H1 (cell line): ENCODE measurements at regions not wholly inside any gene's neighbourhood (a gene's known extent, or its start where the extent isn't known, plus 50 kb on each side); places are given as distances from the start of the nearest gene placed in this dataset.

ENCODE experiments used
- CTCF ChIA-PET: fragments of 300-600 bp; sonication (Branson Sonifier 250); formaldehyde crosslinking; loops from one replicate; lab custom pipeline; 2021; ENCODE audit not compliant: partially characterized antibody; lab: Charles Lee
- POLR2A ChIA-PET: fragments of 300-600 bp; sonication (Branson Sonifier 250); formaldehyde crosslinking; loops from one replicate; lab custom pipeline; 2021; ENCODE audit warnings: inconsistent platforms; ENCODE audit not compliant: partially characterized antibody; lab: Charles Lee
- DNase-seq, 2 experiments: peaks; one replicate each; pipeline versions ENCODE4 v3.0.0 to v3.0.0-alpha.2; 2010 to 2022; ENCODE audit warnings: low spot score in 2 of 2, low read depth in 1 of 2, mixed read lengths in 1 of 2
- FAIRE-seq: peaks from 2 replicates; lab custom pipeline; 2011; peaks lifted over from hg19 to GRCh38; lab: Jason Lieb, UNC
- H2AFZ ChIP-seq: 2 replicates; pipeline ENCODE4 v1.8.1; 2012; ENCODE audit warnings: low read length, inconsistent platforms
- H2AK5ac ChIP-seq: 2 replicates; pipeline ENCODE4 v1.6.1; 2013; ENCODE audit warnings: low read depth, low read length
- H2BK120ac ChIP-seq: replicated peaks from 2 replicates; pipeline ENCODE3; 2013; ENCODE audit warnings: low read depth, low read length, inconsistent platforms
- H2BK12ac ChIP-seq: 2 replicates; pipeline ENCODE4 v1.6.1; 2013; ENCODE audit warnings: low read depth, low read length
- H2BK15ac ChIP-seq: 2 replicates; pipeline ENCODE4 v1.6.1; 2013; ENCODE audit warnings: low read length
- H2BK20ac ChIP-seq: 2 replicates; pipeline ENCODE4 v1.6.1; 2013; ENCODE audit warnings: low read length
- H2BK5ac ChIP-seq: 2 replicates; pipeline ENCODE4 v1.6.1; 2013; ENCODE audit warnings: low read depth, low read length
- H3K14ac ChIP-seq: 2 replicates; pipeline ENCODE4 v1.6.1; 2013; ENCODE audit warnings: inconsistent platforms; ENCODE audit not compliant: insufficient read length
- H3K18ac ChIP-seq: 2 replicates; pipeline ENCODE4 v1.6.1; 2013; ENCODE audit warnings: low read length; ENCODE audit errors: extremely low read depth
- H3K23ac ChIP-seq: 2 replicates; pipeline ENCODE4 v1.6.1; 2013; ENCODE audit warnings: inconsistent platforms; ENCODE audit not compliant: insufficient read length
- H3K23me2 ChIP-seq: 2 replicates; pipeline ENCODE4 v1.6.1; 2013; ENCODE audit warnings: low read depth, low read length
- H3K27ac ChIP-seq: 2 replicates; pipeline ENCODE4 v1.6.1; 2011; ENCODE audit warnings: low read depth, low read length, inconsistent platforms
- H3K27me3 ChIP-seq, 4 experiments: replicated peaks in 1 of 4; 1 replicate in 1 of 4; 2 replicates in 3 of 4; pipeline versions ENCODE4 v1.6.1 to v1.8.1; 2011 to 2013; ENCODE audit warnings: low read length in 3 of 4, mild to moderate bottlenecking in 3 of 4, inconsistent platforms in 2 of 4, mixed read lengths in 2 of 4, moderate library complexity in 1 of 4; ENCODE audit not compliant: control insufficient read depth in 3 of 4, insufficient read depth in 3 of 4; ENCODE audit errors: extremely low read depth in 1 of 4
- H3K36me3 ChIP-seq, 4 experiments: 2 replicates each; pipeline versions ENCODE4 v1.6.1 to v1.8.1; 2011 to 2013; ENCODE audit warnings: mild to moderate bottlenecking in 4 of 4, low read length in 3 of 4, moderate library complexity in 2 of 4, control low read depth in 1 of 4, inconsistent platforms in 1 of 4; ENCODE audit not compliant: insufficient read depth in 4 of 4, control insufficient read depth in 2 of 4
- H3K4ac ChIP-seq: replicated peaks from 2 replicates; pipeline ENCODE3; 2013; ENCODE audit warnings: low read length, low read depth, mixed read lengths, inconsistent platforms; ENCODE audit not compliant: insufficient read length
- H3K4me1 ChIP-seq, 4 experiments: replicated peaks in 1 of 4; 1 replicate in 1 of 4; 2 replicates in 3 of 4; pipeline versions ENCODE4 v1.6.1 to v1.8.1; 2011 to 2013; ENCODE audit warnings: low read length in 3 of 4, inconsistent platforms in 2 of 4, mixed read lengths in 1 of 4; ENCODE audit not compliant: insufficient read depth in 4 of 4, control insufficient read depth in 3 of 4
- H3K4me2 ChIP-seq, 2 experiments: 2 replicates each; pipeline versions ENCODE4 v1.6.1 to v1.8.1; 2011 to 2013; ENCODE audit warnings: low read depth in 2 of 2, low read length in 2 of 2, control low read depth in 1 of 2, inconsistent platforms in 1 of 2, mild to moderate bottlenecking in 1 of 2; ENCODE audit not compliant: insufficient read depth in 1 of 2
- H3K4me3 ChIP-seq, 4 experiments: fragments of 200-600, 300-600 bp in 1 of 4; sonication (generic), shearing (Covaris generic), sonication (Bioruptor Twin) in 1 of 4; 2 replicates each; pipeline versions ENCODE4 v1.5.1 to v1.8.1; 2011 to 2016; ENCODE audit warnings: low read length in 4 of 4, low read depth in 3 of 4, control low read depth in 2 of 4, inconsistent platforms in 2 of 4, mild to moderate bottlenecking in 2 of 4, mixed read lengths in 1 of 4, moderate library complexity in 1 of 4; ENCODE audit not compliant: insufficient read depth in 2 of 4; ENCODE audit errors: extremely low read depth in 1 of 4
- H3K56ac ChIP-seq: replicated peaks from 2 replicates; pipeline ENCODE3; 2013; ENCODE audit warnings: low read depth, mild to moderate bottlenecking, mixed read lengths, low read length, inconsistent platforms; ENCODE audit not compliant: insufficient read length
- H3K79me1 ChIP-seq: 2 replicates; pipeline ENCODE4 v1.6.1; 2013; ENCODE audit warnings: low read depth, low read length, control low read depth
- H3K79me2 ChIP-seq, 2 experiments: 2 replicates each; pipeline versions ENCODE4 v1.6.1 to v1.8.1; 2012 to 2013; ENCODE audit warnings: low read length in 2 of 2, mild to moderate bottlenecking in 2 of 2, inconsistent platforms in 1 of 2; ENCODE audit not compliant: insufficient read depth in 2 of 2, control insufficient read depth in 1 of 2
- H3K9ac ChIP-seq, 4 experiments: replicated peaks in 1 of 4; 1 replicate in 1 of 4; 2 replicates in 3 of 4; pipeline versions ENCODE4 v1.6.1 to v1.8.1; 2011 to 2013; ENCODE audit warnings: low read depth in 3 of 4, low read length in 3 of 4, control low read depth in 2 of 4, mild to moderate bottlenecking in 2 of 4, moderate library complexity in 2 of 4, inconsistent platforms in 1 of 4; ENCODE audit errors: extremely low read depth in 1 of 4
- H3K9me3 ChIP-seq, 2 experiments: 2 replicates each; pipeline versions ENCODE4 v1.6.1 to v1.8.1; 2012 to 2013; ENCODE audit warnings: mild to moderate bottlenecking in 2 of 2, moderate library complexity in 2 of 2, control low read depth in 1 of 2, inconsistent platforms in 1 of 2, low read depth in 1 of 2, low read length in 1 of 2, mixed read lengths in 1 of 2; ENCODE audit not compliant: insufficient read depth in 2 of 2
- H4K20me1 ChIP-seq, 2 experiments: replicated peaks in 1 of 2; 2 replicates each; pipeline versions ENCODE3 to v1.8.1; 2011 to 2013; ENCODE audit warnings: inconsistent platforms in 2 of 2, low read length in 2 of 2, mild to moderate bottlenecking in 1 of 2; ENCODE audit not compliant: insufficient read depth in 2 of 2, control insufficient read depth in 1 of 2
- H4K5ac ChIP-seq: 2 replicates; pipeline ENCODE4 v1.6.1; 2013; ENCODE audit warnings: low read length, low read depth, mixed read lengths, inconsistent platforms; ENCODE audit not compliant: insufficient read length
- H4K8ac ChIP-seq: 2 replicates; pipeline ENCODE4 v1.8.0; 2013; ENCODE audit warnings: mild to moderate bottlenecking, moderate library complexity, low read length, inconsistent platforms; ENCODE audit not compliant: insufficient read depth; ENCODE audit errors: extremely low read depth
- H4K91ac ChIP-seq: replicated peaks from 2 replicates; pipeline ENCODE3; 2013; ENCODE audit warnings: low read length, mixed read lengths, inconsistent platforms; ENCODE audit not compliant: insufficient read length
- ASH2L ChIP-seq: fragments of 200-600, 300-600 bp; sonication (generic); IDR thresholded peaks from one replicate; pipeline ENCODE4 v1.7.1; 2017; ENCODE audit warnings: low read length
- KDM1A ChIP-seq: fragments of 200-600, 300-600 bp; sonication (generic); IDR thresholded peaks from 2 replicates; pipeline ENCODE4 v1.7.1; 2016; ENCODE audit warnings: mild to moderate bottlenecking, low read length, borderline replicate concordance
- WGBS, 2 experiments: shearing (Covaris generic) in 1 of 2; methylation state at CpG; one replicate each; pipeline versions ENCODE4 v1.1.6 to v1.1.7; 2013 to 2015; ENCODE audit warnings: low lambda C conversion rate in 2 of 2, mixed read lengths in 2 of 2, inconsistent platforms in 1 of 2, low coverage in 1 of 2, missing lambda C conversion rate in 1 of 2; ENCODE audit not compliant: insufficient replicate concordance in 2 of 2, insufficient coverage in 1 of 2, insufficient read length in 1 of 2; ENCODE audit errors: extremely low coverage in 1 of 2, missing lambda C conversion rate in 1 of 2; 5-methylcytosine and 5-hydroxymethylcytosine counted together

DNA sequence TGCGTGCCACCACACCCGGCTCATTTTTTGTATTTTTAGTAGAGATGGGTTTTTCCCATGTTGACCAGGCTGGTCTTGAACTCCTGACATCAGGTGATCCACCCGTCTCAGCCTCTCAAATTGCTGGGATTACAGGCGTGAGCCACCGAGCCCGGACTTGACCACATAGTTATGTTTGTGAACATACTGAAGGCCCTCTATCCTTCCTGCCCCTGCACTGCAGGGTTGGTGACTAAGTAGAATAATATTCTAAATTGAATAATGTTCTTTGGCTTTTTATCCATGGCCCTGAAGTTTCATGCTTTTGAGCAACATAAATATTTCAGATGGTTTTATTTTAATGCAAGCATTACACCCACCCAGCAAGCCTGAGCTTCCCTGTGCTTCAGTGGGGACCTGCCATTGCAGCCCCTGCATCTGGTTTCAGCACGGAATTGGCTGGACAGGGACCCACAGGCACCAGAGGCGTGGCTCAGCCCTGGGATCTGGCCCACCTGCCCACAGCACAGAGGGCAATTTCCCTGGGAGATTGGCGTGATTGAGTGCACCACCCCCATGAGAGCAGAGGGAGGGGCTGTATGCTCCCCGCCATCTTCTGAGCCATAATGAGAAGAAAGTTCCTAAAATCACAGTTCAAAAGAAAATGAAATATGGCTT is 460.5 kb downstream of the BRD1 start:
- H3K4me1 ChIP-seq: no peaks in the 10 kb centered on the region; a peak in 1 of 7 replicates
- FAIRE-seq: no peak
- POLR2A ChIA-PET: no interaction called here
- no peaks in the 10 kb centered on the region for H3K79me2 ChIP-seq
- H3K14ac ChIP-seq: no peak overlapping the region
- H4K8ac ChIP-seq: no peak overlapping the region
- H2BK20ac ChIP-seq: no peak overlapping the region
- no peak overlapping the region for H3K4me3 ChIP-seq
- no peak overlapping the region for H2BK12ac ChIP-seq
- no peak overlapping the region for H2AFZ ChIP-seq
- H2BK5ac ChIP-seq: no peak overlapping the region
- TF ChIP-seq ASH2L (no peak), KDM1A (no peak)
- DNase-seq: no peak
- no peak overlapping the region for H4K91ac ChIP-seq
- no peaks in the 10 kb centered on the region for H3K36me3 ChIP-seq
- H3K79me1 ChIP-seq: no peaks in the 10 kb centered on the region
- no peak overlapping the region for H3K4me2 ChIP-seq
- H3K9ac ChIP-seq: no peak overlapping the region
- H4K5ac ChIP-seq: no peak overlapping the region
- H3K23me2 ChIP-seq: no peaks in the 10 kb centered on the region
- no peak overlapping the region for H3K18ac ChIP-seq
- 94% methylated on average over 10 of the region's 10 CpGs; no CpG with 5 or more reads in 1 of the 2 experiments for WGBS, 2 experiments
- H3K56ac ChIP-seq: no peak overlapping the region
- no peaks in the 10 kb centered on the region for H3K27me3 ChIP-seq
- H4K20me1 ChIP-seq: no peaks in the 10 kb centered on the region
- H2BK120ac ChIP-seq: no peak overlapping the region
- no peak overlapping the region for H3K4ac ChIP-seq
- no peak overlapping the region for H2BK15ac ChIP-seq
- CTCF ChIA-PET: no interaction called here
- H3K23ac ChIP-seq: no peak overlapping the region
- no peak overlapping the region for H2AK5ac ChIP-seq
- no peak overlapping the region for H3K27ac ChIP-seq
- H3K9me3 ChIP-seq: peaks cover 0 to 7% of the 10 kb centered on the region in 2 experiments; a peak in 1 of 4 replicates
